ENCODE measurements at regions not wholly inside any gene's neighbourhood (a gene's known extent, or its start where the extent isn't known, plus 50 kb on each side); places are given as distances from the start of the nearest gene placed in this dataset.
"Not testable (repeated sequence)": the region's sequence is repeated elsewhere in the genome, so short reads cannot be mapped to it uniquely, and the experiment has no call there.

- no peak for DNase-seq
Measured at GRCh38 chr6:15897063-15897876, 231.6 kb upstream of the MYLIP start.

DNA sequence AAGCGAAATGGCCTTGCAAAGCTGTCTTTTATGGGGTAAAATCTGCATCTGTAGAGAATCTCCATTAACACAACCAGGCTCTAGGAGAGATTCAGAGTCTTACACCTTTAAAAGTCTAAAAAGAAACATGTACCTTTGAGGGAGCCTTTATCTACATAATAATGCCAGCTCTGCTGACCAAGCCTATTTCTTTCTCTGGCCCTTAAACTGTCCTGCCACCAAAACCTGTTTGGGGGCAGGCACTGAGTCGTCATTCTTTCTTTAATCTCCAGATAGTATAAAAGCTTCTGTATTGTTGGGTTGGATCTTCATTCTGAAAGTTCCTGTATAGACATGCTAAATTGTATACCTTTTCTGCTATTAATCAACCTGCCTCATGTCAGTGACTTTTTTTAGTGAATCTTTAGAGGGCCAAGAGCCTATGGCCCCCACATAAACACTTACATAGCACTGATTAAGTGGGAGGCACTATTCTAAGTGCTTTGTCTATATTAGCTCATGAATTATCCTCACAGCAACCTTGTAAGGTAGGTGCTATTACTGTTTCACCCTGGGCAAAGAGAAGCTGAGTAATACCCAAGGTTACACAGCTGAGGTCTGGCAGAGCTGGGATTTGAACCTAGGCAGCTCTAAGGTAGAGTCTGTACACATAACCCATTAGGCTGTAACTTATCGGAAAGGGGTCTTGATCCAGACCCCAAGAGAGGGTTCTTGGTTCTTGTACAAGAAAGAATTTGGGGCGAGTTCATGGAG lies 232.3 kb upstream of the DTNBP1 start:
- DNase-seq, result no peak

DNA sequence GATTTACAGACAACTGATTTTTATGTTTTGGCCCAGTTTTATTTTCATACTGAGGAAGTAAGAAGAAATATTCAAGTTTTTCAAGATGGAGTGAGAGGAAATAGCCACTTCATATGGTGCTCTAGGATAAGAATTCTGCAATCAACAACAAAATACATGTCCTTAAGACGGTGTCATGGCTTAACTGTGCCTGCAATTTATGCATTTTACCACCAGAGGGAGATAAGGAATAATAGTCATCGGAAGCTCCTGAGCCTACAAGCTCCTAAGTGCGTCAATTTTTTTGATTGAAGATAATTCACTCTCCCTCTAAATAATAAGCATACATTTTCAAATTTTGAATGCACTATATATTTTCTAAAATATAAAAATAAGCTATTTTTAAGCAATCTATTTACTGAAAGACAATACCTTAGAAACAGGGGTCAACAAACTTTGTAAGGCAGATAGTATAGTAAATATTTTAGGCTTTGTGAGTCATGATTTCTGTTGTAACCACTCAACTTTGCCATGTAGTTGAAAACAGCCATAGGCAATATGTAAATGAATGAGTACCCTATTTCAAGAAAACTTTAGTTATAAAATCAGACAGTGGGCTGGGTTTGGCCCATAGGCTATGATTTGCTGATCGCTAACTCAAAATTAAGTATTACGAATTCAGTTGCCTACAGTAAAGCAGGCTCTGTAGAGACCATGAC lies 230.9 kb upstream of the DTNBP1 start:
- peak; percentile 85 for DNase-seq

GRCh38 chr6:15892369-15892768 lies 229.5 kb upstream of the DTNBP1 start:
- DNase-seq, result no peak

DNA sequence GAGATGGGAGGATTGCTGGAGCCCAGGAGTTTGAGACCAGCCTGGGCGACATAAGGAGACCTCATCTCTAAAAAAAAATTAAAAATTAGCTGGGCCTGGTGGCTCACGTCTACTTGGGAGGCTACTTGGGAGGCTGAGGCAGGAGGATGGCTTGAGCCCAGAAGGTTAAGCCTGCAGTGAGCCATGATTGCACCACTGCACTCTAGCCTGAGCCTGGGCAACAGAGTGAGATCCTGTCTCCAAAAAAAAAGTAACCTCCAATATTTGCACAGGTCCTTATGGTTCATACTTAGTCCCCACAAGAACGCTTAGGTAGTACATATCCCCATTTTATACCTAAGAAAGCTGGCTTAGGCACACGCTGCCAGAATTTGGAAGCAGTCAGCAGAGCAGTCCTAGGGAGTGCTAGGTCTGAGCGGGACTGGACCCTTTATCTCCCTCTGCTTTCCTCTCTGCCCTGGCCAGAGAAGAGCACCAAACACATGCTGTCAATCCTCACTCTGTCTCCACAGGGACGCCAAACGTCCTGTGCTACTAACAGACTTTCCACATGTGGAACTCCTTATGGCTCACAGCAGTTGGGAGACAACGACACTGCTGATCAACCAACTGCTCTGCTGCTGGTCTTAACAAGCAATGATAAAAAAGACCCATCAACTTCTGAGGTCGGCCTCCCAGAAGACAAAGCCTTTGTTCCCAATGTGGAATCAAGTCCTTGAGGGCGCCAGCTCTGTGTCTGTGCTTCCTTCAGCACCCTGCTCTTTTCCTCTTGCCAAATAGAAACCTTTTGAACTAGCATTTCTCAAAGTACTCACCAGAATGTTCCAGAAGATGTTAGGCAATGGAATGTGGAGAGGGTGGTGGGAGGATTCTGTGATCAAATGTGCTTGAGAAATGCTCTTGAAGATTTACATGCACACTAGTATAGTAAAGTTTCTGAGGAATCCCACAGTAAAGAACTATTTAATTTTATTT lies 226.3 kb upstream of the DTNBP1 start:
- no peak for DNase-seq

DNA sequence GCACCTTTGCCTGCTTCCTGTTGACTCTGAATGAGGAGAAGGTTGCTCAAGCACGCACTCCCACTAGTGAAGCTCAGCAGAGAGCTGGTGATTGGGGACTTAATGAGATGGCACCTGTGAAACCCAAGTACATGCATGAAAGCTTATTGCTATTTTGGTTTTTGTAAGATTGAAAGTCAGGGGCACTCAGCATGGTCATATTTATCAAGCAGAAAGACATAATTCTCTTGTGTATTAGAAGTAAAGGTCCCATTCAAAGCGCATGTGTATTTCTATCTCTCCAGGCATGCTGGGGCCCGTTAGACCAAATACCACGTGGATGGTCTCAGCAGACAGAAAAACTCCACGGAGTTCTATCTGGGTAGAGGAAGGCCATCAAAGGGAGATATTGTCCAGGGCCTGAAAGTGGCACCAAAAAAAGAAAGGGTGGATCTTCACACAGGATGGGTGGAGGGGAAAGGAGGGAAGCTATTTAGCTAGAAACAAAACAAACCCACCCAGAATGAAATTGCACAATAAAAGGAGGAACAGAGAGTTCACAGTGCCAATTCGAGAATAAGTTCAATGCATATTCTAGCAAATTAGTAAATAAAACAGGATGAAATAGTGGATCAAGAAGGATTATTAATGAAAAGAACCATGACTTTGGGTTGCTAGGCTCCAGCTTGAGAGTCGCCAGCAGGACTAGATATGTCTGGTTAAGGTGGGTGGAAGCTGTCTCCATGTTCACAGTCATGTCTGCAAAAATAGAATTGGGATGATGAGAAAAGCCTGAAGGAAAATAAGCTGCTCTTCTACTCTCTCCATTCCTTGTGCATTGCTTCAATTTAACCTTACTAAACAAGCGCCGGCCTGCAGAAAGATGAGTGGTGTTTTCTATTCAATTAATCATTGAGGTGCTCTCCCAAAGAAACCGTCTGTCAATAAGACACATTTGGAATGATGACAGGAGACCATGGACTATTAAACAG lies 224.9 kb upstream of the DTNBP1 start:
- no peak for DNase-seq

DNA sequence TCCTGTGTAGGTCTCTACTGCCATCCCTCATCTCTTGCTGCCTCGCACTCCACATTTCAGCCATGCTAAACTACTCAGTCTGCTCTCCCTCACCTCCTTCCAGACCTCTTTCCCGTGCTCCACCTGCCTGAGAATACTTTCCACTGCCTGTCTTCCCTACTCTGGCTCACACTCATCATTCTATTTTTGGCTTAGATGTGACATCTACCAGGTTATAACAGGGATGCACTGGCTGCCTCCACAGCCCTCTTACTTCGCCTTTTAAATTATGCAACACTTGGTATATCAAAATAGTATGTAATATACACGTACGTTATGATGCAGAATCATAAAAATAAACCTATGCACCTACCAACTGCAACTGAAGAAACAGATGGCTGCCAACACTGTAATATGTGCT lies 222.8 kb upstream of the DTNBP1 start:
- DNase-seq, result no peak

- not testable (repeated sequence) for DNase-seq
Measured at GRCh38 chr6:15883593-15883992, 220.8 kb upstream of the DTNBP1 start.

GRCh38 chr6:15882915-15883314 lies 220.1 kb upstream of the DTNBP1 start:
- DNase-seq, result no peak

DNA sequence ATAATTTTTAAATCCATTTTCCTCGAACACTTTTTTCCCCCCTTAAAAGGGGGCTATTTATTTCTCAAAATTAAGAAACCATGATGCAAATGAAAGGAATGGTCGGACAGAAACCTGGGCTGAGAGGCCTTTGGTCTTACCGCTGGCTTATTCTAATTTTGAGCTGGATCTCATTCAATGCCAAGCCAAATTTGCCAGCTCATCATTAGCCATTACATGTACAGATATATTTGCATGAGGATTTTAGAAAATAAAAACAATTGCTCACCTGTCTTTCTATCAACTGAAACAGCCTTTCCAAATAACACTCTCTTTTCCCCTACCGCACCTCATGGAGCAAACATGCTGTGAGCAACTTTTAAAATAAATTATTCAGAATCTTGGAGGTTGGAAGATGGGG lies 219.5 kb upstream of the DTNBP1 start:
- DNase-seq, result no peak

DNA sequence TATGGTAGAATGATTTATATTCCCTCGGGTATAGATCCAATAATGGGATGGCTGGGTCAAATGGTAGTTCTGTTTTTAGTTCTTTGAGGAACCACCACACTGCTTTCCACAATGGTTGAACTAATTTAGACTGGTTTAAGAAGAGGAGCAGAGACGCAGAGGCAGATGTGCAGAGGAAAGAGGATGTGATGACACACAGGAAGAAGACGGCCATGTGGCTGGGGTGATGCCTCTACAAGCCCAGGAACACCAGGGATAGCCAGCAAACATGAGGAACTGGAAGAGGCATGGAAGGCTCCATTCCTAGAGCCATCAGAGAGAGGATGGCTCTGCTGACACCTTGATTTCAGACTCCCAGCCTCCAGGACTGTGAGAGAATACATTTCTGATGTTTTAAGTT lies 218.3 kb upstream of the DTNBP1 start:
- no peak for DNase-seq

DNA sequence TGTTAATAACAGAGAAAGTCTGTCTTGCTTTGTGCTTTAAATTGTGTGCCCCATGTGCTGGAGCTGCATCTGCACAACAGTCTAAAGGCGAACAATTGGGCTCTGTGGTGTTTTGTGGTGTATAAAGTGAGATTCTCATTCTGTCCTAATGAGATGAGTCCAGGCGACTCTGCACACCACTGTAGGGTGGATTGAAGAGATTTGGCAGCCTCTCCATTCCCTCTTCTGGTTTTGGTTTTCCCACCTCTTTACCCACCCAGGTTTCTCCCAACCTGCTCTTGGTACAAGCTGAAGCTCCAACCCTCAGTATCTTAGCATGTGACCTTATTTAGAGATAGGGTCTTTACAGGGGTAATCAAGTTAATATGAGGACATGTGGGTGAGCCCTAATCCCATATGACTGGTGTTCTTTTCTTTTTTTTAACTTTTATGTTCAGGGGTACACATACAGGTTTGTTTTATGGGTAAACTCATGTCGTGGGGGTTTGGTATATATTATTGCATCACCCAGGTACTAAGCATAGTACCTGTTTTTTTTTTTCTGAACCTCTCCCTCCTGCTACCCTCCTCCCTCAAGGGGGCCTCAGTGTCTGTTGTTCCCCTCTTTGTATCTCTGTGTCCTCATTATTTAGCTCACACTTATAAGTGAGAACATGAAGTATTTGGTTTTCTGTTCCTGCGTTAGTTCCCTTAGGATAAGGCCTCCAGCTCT lies 217.6 kb upstream of the DTNBP1 start:
- peak; percentile 60 for DNase-seq

DNA sequence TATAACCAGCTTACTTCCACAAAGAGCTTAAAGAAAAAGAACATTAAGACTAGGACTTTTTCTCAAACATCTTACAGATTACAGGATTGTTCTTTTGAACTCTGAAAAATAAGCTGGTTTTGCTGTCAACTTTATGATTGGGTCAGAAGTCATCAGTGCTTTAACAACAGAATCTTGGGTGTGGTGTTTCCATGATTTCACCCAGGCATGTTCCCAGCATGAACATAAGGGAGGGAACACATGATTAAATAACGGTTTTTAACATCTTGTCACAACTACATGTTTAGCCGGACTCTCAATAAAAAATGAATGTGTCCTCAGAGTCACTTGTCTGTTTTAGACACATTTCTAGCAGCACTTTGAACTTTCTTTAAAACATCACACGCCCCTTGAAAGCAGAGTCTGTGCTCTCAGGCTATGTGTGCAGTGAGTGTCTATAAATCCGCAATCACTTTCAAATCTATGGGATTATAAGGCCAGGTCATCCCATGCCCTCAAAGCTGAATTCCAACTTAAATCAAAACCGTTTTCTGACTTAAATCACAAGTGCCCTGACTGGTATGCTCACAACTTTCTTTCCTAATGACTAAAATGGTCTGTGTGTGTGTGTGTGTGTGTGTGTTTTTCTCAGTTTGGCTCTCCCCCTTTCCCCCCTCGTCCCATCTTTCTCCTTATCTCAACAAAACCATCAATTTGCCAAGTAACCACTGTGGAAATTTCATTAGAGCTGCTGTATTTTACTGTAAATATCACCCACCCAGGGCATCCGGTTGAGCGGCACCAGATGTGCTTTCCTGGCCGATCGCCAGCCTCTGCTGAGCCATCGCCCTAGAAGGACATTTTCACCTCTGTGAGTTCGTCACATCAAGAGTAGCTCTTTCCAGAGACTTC lies 216.8 kb upstream of the DTNBP1 start:
- peak; percentile 79 for DNase-seq

GRCh38 chr6:15877231-15877630 lies 214.4 kb upstream of the DTNBP1 start:
- no peak for DNase-seq

DNA sequence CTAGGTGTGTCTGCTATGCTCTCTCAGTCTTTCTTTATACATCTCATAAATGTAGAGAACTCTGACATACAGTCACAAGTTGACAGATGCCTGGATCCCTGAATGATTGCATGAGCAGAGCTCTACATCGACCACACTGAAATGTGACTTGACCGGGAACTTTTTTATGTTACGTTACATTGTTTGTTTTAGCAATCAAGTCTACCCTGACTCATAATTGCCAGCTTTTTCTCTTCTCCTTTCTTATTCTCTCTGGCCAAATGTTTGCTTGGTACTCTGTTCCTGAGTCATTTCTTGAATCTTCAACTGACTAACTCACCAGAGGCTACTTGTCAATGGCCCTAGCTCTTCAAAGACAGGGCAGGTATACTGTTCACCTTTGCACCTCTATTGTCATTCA lies 213.6 kb upstream of the DTNBP1 start:
- DNase-seq, result no peak

GRCh38 chr6:15875797-15876196 lies 213.0 kb upstream of the DTNBP1 start:
- DNase-seq, result no peak

DNA sequence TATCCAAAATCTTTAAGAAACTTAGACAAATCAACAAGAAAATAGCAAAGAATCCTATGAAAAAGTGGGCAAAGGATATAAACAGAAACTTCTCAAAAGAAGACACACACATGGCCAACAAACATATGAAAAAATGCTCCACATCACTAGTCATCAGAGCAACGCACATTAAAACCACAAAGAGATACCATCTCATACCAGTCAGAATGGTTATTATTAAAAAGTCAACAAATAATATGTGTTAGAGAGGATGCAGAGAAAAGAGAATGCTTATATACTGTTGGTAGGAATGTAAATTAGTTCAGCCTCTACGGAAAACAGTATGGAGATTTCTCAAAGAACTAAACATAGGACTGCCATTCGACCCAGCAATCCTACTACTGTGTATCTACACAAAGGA lies 212.0 kb upstream of the DTNBP1 start:
- DNase-seq, result no peak

GRCh38 chr6:15874326-15874725 lies 211.5 kb upstream of the DTNBP1 start:
- DNase-seq, result no peak

Data from NCI-H82 (cell line).